SK-N-SH (cell line): ENCODE measurements at regions not wholly inside any gene's neighbourhood (a gene's known extent, or its start where the extent isn't known, plus 50 kb on each side); places are given as distances from the start of the nearest gene placed in this dataset.

Experiments used
- CTCF ChIA-PET: fragments of 300-600, 350-600 bp; formaldehyde crosslinking; extraction: SDS; loops from one replicate; lab custom pipeline; 2021; lab: Yijun Ruan, JAX
- POLR2A ChIA-PET: fragments of 350-600 bp; sonication (Branson Sonifier 250); formaldehyde crosslinking; extraction: SDS; loops from one replicate; lab custom pipeline; 2020; ENCODE audit warnings: antibody characterized with exemption, inconsistent platforms; lab: Yijun Ruan, JAX
- DNase-seq: peaks from one replicate; pipeline ENCODE4 v3.0.0; 2012
- H2AFZ ChIP-seq: fragments of 200-600 bp; sonication (generic); 2 replicates; pipeline ENCODE4 v1.8.1; 2016; ENCODE audit warnings: antibody characterized with exemption, mild to moderate bottlenecking, low read depth
- H3F3A ChIP-seq: fragments of 200-600 bp; sonication (generic); replicated peaks from 2 replicates; pipeline ENCODE3; 2016; ENCODE audit warnings: antibody characterized with exemption, mild to moderate bottlenecking; ENCODE audit not compliant: insufficient read depth
- H3K27ac ChIP-seq, 2 experiments: fragments of 200-500 bp in 1 of 2; fragments of 200-600 bp in 1 of 2; sonication (Bioruptor generic) in 1 of 2; sonication (generic), shearing (Covaris generic) in 1 of 2; 2 replicates each; pipeline versions ENCODE4 v1.5.1 to v1.6.1; 2014 to 2016; ENCODE audit warnings: low read depth in 2 of 2, inconsistent platforms in 1 of 2, low read length in 1 of 2, mild to moderate bottlenecking in 1 of 2, mixed read lengths in 1 of 2
- H3K27me3 ChIP-seq: fragments of 200-600 bp; sonication (generic), shearing (Covaris generic); 2 replicates; pipeline ENCODE4 v1.6.1; 2016; ENCODE audit warnings: mixed run types; ENCODE audit not compliant: insufficient read depth
- H3K36me3 ChIP-seq, 2 experiments: fragments of 200-500 bp in 1 of 2; fragments of 200-600 bp in 1 of 2; sonication (Bioruptor generic) in 1 of 2; sonication (generic) in 1 of 2; replicated peaks in 1 of 2; 2 replicates each; pipeline versions ENCODE3 to v1.5.1; 2014 to 2016; ENCODE audit warnings: low read length in 1 of 2, mild to moderate bottlenecking in 1 of 2; ENCODE audit not compliant: insufficient read depth in 2 of 2, control insufficient read depth in 1 of 2
- H3K4me1 ChIP-seq, 2 experiments: fragments of 200-500 bp in 1 of 2; fragments of 200-600 bp in 1 of 2; sonication (Bioruptor generic) in 1 of 2; sonication (generic), shearing (Covaris generic) in 1 of 2; 2 replicates each; pipeline versions ENCODE4 v1.5.1 to v1.6.1; 2014 to 2016; ENCODE audit warnings: low read depth in 1 of 2, low read length in 1 of 2, mixed run types in 1 of 2; ENCODE audit not compliant: insufficient read depth in 2 of 2, control insufficient read depth in 1 of 2
- H3K4me2 ChIP-seq: fragments of 200-600 bp; sonication (generic), shearing (Covaris generic); 2 replicates; pipeline ENCODE4 v1.6.1; 2017; ENCODE audit warnings: mixed run types
- H3K4me3 ChIP-seq, 2 experiments: fragments of 200-500 bp in 1 of 2; fragments of 200-600 bp in 1 of 2; sonication (Bioruptor generic) in 1 of 2; sonication (generic), shearing (Covaris generic) in 1 of 2; 2 replicates each; pipeline versions ENCODE4 v1.5.1 to v1.8.1; 2014 to 2016; ENCODE audit warnings: low read depth in 2 of 2, inconsistent platforms in 1 of 2, low read length in 1 of 2, mild to moderate bottlenecking in 1 of 2, mixed read lengths in 1 of 2, moderate library complexity in 1 of 2
- H3K79me2 ChIP-seq: fragments of 200-600 bp; sonication (generic); 2 replicates; pipeline ENCODE4 v1.8.1; 2017; ENCODE audit warnings: mild to moderate bottlenecking; ENCODE audit not compliant: insufficient read depth
- H3K9ac ChIP-seq: fragments of 200-600 bp; sonication (generic); 2 replicates; pipeline ENCODE4 v1.6.1; 2017; ENCODE audit warnings: mixed run types
- H3K9me2 ChIP-seq: fragments of 200-600 bp; sonication (generic); 2 replicates; pipeline ENCODE4 v1.6.1; 2017; ENCODE audit warnings: mixed run types
- H3K9me3 ChIP-seq: fragments of 200-600 bp; sonication (generic); 2 replicates; pipeline ENCODE4 v1.6.1; 2017; ENCODE audit warnings: mixed run types, mild to moderate bottlenecking, moderate library complexity
- H4K20me1 ChIP-seq: fragments of 200-600 bp; sonication (generic); 2 replicates; pipeline ENCODE4 v1.6.1; 2017; ENCODE audit warnings: mild to moderate bottlenecking, mixed run types; ENCODE audit not compliant: insufficient read depth
- CHD2 ChIP-seq: fragments of 150-350 bp; IDR thresholded peaks from 2 replicates; pipeline ENCODE4 v1.6.1; 2018; ENCODE audit warnings: low read length; ENCODE audit not compliant: partially characterized antibody
- ELF1 ChIP-seq: IDR thresholded peaks from 2 replicates; pipeline ENCODE4 v1.4.0; 2012
- EP300 ChIP-seq, 2 experiments: IDR thresholded peaks; 2 replicates each; pipeline versions ENCODE4 v1.4.0 to v1.6.1; 2012; ENCODE audit warnings: borderline replicate concordance in 1 of 2, low read depth in 1 of 2, low read length in 1 of 2
- FOXJ3 ChIP-seq: sonication (generic); formaldehyde crosslinking; IDR thresholded peaks from 2 replicates; pipeline ENCODE4 v1.5.1; 2020; ENCODE audit warnings: mild to moderate bottlenecking, missing genetic modification reagents
- MEF2A ChIP-seq: IDR thresholded peaks from 2 replicates; pipeline ENCODE4 v1.4.0; 2012; ENCODE audit warnings: low read depth, borderline replicate concordance
- NFIC ChIP-seq: IDR thresholded peaks from 2 replicates; pipeline ENCODE4 v1.4.0; 2012; ENCODE audit warnings: borderline replicate concordance
- RCOR1 ChIP-seq: fragments of 150-350 bp; IDR thresholded peaks from 2 replicates; pipeline ENCODE4 v1.6.1; 2017; ENCODE audit warnings: antibody characterized with exemption, low read length
- YY1 ChIP-seq: IDR thresholded peaks from 2 replicates; pipeline ENCODE4 v1.4.0; 2012; ENCODE audit warnings: low read depth, mild to moderate bottlenecking
- WGBS: methylation state at CpG from one replicate; pipeline ENCODE4 v1.1.6; 2017; ENCODE audit warnings: low lambda C conversion rate; 5-methylcytosine and 5-hydroxymethylcytosine counted together
- TF ChIP-seq, protein P1 (sequence below): fragments of 150-350 bp; IDR thresholded peaks from 2 replicates; pipeline ENCODE4 v1.6.1; 2017; ENCODE audit warnings: antibody characterized with exemption, low read length, low read depth, borderline replicate concordance
- TF ChIP-seq, protein P2 (sequence below): IDR thresholded peaks from 2 replicates; pipeline ENCODE4 v1.4.0; 2012; ENCODE audit warnings: low read depth, borderline replicate concordance
- TF ChIP-seq, protein P3 (sequence below): IDR thresholded peaks from 2 replicates; pipeline ENCODE4 v1.4.0; 2012; ENCODE audit warnings: low read depth
- TF ChIP-seq, protein P4 (sequence below): IDR thresholded peaks from 2 replicates; pipeline ENCODE4 v1.4.0; 2012; ENCODE audit warnings: low read depth, borderline replicate concordance

DNA sequence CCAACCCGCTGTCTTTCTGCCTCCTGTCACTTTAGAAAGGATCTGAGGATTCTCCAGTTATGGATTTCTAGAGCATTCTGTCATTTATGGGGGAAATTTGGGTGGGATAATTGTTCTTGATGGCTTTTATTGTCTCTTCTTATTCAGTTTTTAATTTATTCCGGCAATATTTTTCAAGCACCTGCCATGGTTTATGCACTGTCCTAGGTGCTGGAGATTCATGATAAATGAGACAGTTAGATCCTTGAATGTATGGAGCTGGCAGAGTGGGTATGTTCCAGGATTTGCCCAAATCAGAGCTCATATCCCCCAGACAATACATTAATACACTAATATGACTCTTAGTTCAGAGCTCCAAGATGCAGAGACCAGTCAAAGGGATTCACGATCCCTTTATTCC, 146.8 kb upstream of the PRKCQ start:
- TF ChIP-seq, protein P1, sequence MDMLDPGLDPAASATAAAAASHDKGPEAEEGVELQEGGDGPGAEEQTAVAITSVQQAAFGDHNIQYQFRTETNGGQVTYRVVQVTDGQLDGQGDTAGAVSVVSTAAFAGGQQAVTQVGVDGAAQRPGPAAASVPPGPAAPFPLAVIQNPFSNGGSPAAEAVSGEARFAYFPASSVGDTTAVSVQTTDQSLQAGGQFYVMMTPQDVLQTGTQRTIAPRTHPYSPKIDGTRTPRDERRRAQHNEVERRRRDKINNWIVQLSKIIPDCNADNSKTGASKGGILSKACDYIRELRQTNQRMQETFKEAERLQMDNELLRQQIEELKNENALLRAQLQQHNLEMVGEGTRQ, result no peak
- TF ChIP-seq FOXJ3, result no peak
- TF ChIP-seq, protein P2, sequence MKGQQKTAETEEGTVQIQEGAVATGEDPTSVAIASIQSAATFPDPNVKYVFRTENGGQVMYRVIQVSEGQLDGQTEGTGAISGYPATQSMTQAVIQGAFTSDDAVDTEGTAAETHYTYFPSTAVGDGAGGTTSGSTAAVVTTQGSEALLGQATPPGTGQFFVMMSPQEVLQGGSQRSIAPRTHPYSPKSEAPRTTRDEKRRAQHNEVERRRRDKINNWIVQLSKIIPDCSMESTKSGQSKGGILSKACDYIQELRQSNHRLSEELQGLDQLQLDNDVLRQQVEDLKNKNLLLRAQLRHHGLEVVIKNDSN, result no peak
- TF ChIP-seq, all 33 proteins: peak for 0
- Histone ChIP-seq H3K27me3 (peaks cover 16% of the 10 kb centered on the region; the same call in 1 of the 2 replicates), H3F3A (peaks cover 12% of the 10 kb centered on the region), H3K4me1 (peaks cover 0 to 10% of the 10 kb centered on the region in 2 experiments; a peak in 2 of 4 replicates), H4K20me1 (no peaks in the 10 kb centered on the region), H3K4me2 (no peak overlapping the region), H3K4me3 (no peak overlapping the region), H3K9me3 (no peaks in the 10 kb centered on the region), H3K9me2 (no peaks in the 10 kb centered on the region), H3K27ac (no peak overlapping the region), H3K36me3 (no peaks in the 10 kb centered on the region), H3K9ac (no peak overlapping the region), H3K79me2 (no peaks in the 10 kb centered on the region), H2AFZ (no peak overlapping the region)
- DNase-seq, result no peak
- CTCF ChIA-PET, result interaction anchor here (1.0 kb wide), 1 partner anchor 10 kb away, joined by 3 read pairs; no protein-coding TSS in a partner anchor
- POLR2A ChIA-PET, result no interaction called here
- WGBS, result 74% methylated on average over 3 of the region's 3 CpGs

DNA sequence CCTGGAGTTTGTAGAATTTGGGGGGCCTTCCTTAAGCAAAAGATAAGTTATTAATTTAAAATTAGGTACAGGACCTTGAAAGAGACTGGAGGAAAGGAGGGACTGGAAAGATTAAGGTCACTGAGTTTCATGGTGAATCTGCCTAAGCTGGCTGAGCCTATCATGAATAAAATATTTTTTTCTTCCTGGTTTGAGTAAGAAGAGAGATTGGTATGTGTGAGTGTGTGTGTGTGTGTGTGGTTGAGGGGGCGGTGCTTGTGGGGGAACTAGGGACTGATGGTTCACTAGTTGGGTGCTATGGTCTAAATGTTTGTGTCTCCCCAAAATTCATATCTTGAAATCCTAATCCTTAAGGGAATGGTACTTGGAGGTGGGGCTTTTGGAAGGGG, 142.5 kb upstream of the PRKCQ start:
- Histone ChIP-seq H3K4me3 (no peak overlapping the region; a peak in 1 of 4 replicates), H3K9me3 (no peaks in the 10 kb centered on the region), H2AFZ (peak overlapping the region; percentile 92), H4K20me1 (no peaks in the 10 kb centered on the region), H3K4me2 (peak overlapping the region; percentile 83), H3K9ac (peak overlapping the region; percentile 77; the same call in 1 of the 2 replicates), H3K36me3 (no peaks in the 10 kb centered on the region), H3K27ac (peak overlapping the region; percentile 62 to 100; a peak in 3 of 4 replicates), H3K79me2 (no peaks in the 10 kb centered on the region), H3K27me3 (peaks cover 6% of the 10 kb centered on the region; the same call in 1 of the 2 replicates), H3K4me1 (peaks cover 0 to 14% of the 10 kb centered on the region in 2 experiments; a peak in 3 of 4 replicates), H3F3A (peaks cover 20% of the 10 kb centered on the region), H3K9me2 (no peaks in the 10 kb centered on the region)
- TF ChIP-seq NFIC (no peak), ELF1 (0 out of 2 replicates have a peak, but pooled peaks have one; percentile 0)
- POLR2A ChIA-PET, result no interaction called here
- 38% methylated on average over 1 of the region's 1 CpG for WGBS
- DNase-seq, result no peak
- CTCF ChIA-PET, result interaction anchor here (1.5 kb wide), 1 partner anchor 15 kb away, joined by 3 read pairs; no protein-coding TSS in a partner anchor

DNA sequence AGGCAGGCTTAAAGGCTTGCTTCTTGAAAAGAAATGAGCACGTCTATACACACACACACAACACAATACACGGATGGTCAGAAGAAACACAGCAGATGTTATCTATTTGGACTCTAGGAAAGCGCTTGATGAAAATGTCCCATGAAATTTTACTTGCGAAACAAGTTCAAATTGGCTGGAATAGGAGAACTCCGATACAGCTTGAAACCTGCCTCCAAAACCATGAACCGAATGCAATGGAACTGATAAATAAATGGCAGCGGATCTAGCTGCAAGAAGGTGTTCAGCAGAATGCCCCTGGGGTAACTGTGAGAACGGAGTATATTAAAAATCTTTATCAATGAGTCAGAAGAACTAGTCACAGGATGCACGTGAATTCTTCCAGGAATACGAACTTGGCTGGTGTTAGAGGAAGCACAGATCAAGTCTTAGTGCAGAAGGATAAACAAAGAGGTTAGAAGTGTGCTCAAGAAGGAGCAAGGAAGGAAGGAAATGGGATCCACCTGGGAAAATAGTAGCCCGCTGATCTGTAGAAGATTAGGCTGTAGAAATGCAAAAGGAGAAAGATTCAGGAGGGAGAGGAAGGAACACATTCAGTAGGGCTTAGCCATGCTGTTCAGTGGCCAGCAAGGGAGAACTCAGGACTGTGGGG, 142.0 kb upstream of the PRKCQ start:
- Histone ChIP-seq H3F3A (peaks cover 20% of the 10 kb centered on the region), H3K4me1 (peaks cover 0 to 14% of the 10 kb centered on the region in 2 experiments; a peak in 3 of 4 replicates), H3K4me2 (peak overlapping the region; percentile 83), H3K79me2 (no peaks in the 10 kb centered on the region), H3K27ac (peak overlapping the region; percentile 62 to 100; a peak in 3 of 4 replicates), H4K20me1 (no peaks in the 10 kb centered on the region), H3K36me3 (no peaks in the 10 kb centered on the region), H3K9ac (peak overlapping the region; percentile 77; the same call in 1 of the 2 replicates), H3K9me3 (no peaks in the 10 kb centered on the region), H3K4me3 (peak overlapping the region; percentile 29; a peak in 3 of 4 replicates), H3K9me2 (no peaks in the 10 kb centered on the region), H3K27me3 (peaks cover 5% of the 10 kb centered on the region; the same call in 1 of the 2 replicates), H2AFZ (peak overlapping the region; percentile 92)
- ChIA-PET POLR2A (no interaction called here), CTCF (interaction anchor here (1.1 kb wide), 1 partner anchor 44 kb away, joined by 5 read pairs; no protein-coding TSS in a partner anchor)
- no peak for DNase-seq
- 25% methylated on average over 11 of the region's 11 CpGs for WGBS
- TF ChIP-seq, protein P2, result no peak
- TF ChIP-seq FOXJ3 (no peak), EP300 (IDR thresholded peaks at IDR 0.05; ENCODE audit: borderline replicate concordance in 1 of 2, low read depth in 1 of 2, low read length in 1 of 2) (peak in 1 of 2 experiments; percentile 88; a peak in 2 of 4 replicates), ELF1 (0 out of 2 replicates have a peak, but pooled peaks have one; percentile 22), RCOR1 (no peak), MEF2A (no peak), CHD2 (no peak), YY1 (no peak)
- TF ChIP-seq, protein P3, sequence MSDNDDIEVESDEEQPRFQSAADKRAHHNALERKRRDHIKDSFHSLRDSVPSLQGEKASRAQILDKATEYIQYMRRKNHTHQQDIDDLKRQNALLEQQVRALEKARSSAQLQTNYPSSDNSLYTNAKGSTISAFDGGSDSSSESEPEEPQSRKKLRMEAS, result peak; percentile 52; the same call in 1 of the 2 replicates
- TF ChIP-seq, protein P4, sequence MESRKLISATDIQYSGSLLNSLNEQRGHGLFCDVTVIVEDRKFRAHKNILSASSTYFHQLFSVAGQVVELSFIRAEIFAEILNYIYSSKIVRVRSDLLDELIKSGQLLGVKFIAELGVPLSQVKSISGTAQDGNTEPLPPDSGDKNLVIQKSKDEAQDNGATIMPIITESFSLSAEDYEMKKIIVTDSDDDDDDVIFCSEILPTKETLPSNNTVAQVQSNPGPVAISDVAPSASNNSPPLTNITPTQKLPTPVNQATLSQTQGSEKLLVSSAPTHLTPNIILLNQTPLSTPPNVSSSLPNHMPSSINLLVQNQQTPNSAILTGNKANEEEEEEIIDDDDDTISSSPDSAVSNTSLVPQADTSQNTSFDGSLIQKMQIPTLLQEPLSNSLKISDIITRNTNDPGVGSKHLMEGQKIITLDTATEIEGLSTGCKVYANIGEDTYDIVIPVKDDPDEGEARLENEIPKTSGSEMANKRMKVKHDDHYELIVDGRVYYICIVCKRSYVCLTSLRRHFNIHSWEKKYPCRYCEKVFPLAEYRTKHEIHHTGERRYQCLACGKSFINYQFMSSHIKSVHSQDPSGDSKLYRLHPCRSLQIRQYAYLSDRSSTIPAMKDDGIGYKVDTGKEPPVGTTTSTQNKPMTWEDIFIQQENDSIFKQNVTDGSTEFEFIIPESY, result no peak
